IMR-90 (cell line): ENCODE measurements at regions not wholly inside any gene's neighbourhood (a gene's known extent, or its start where the extent isn't known, plus 50 kb on each side); places are given as distances from the start of the nearest gene placed in this dataset.

Experiments used
- ATAC-seq: fragments of 200-7000 bp; cut with Tn5 transposase; 2 replicates; pipeline ENCODE4 v1.9.1; 2020; ENCODE audit warnings: low read depth, mild to moderate bottlenecking, moderate library complexity
- BruUV-seq: library from RNA; stranded (reverse); fragments of 400-500 nt; replicated peaks from 2 replicates; lab custom pipeline; 2021; lab: Mats Ljungman, UMichigan
- CTCF ChIA-PET: fragments of 300-600 bp; formaldehyde crosslinking; extraction: SDS; loops from one replicate; lab custom pipeline; 2021; ENCODE audit warnings: antibody characterized with exemption; lab: Yijun Ruan, JAX
- POLR2A ChIA-PET: fragments of 300-600 bp; sonication (Branson Sonifier 250); formaldehyde crosslinking; loops from one replicate; lab custom pipeline; 2022; ENCODE audit warnings: antibody characterized with exemption; ENCODE audit not compliant: unreplicated experiment; lab: Charles Lee
- DNase-seq: peaks from one replicate; pipeline ENCODE4 v3.0.0; 2013
- H2AFZ ChIP-seq: replicated peaks from 2 replicates; pipeline ENCODE3; 2013; ENCODE audit warnings: low read length, mild to moderate bottlenecking; ENCODE audit not compliant: poor library complexity
- H2AK5ac ChIP-seq: 2 replicates; pipeline ENCODE4 v1.6.1; 2013; ENCODE audit warnings: low read depth, low read length, inconsistent platforms
- H2AK9ac ChIP-seq: replicated peaks from 2 replicates; pipeline ENCODE3; 2013; ENCODE audit warnings: mild to moderate bottlenecking, low read depth, low read length, moderate library complexity; ENCODE audit not compliant: poor library complexity
- H2BK120ac ChIP-seq: 2 replicates; pipeline ENCODE4 v1.6.1; 2013; ENCODE audit warnings: low read depth, low read length, inconsistent platforms
- H2BK15ac ChIP-seq: 3 replicates; pipeline ENCODE4 v1.6.1; 2013; ENCODE audit warnings: low read depth, low read length, inconsistent platforms
- H2BK20ac ChIP-seq: 2 replicates; pipeline ENCODE4 v1.6.1; 2013; ENCODE audit warnings: low read depth, mild to moderate bottlenecking, inconsistent platforms, low read length, moderate library complexity
- H2BK5ac ChIP-seq: 2 replicates; pipeline ENCODE4 v1.6.1; 2013; ENCODE audit warnings: mild to moderate bottlenecking, low read depth, low read length, inconsistent platforms; ENCODE audit not compliant: poor library complexity, severe bottlenecking
- H3K14ac ChIP-seq: replicated peaks from 2 replicates; pipeline ENCODE4 v1.6.1; 2013; ENCODE audit warnings: low read depth, low read length, inconsistent platforms
- H3K18ac ChIP-seq: 2 replicates; pipeline ENCODE4 v1.6.1; 2013; ENCODE audit warnings: low read depth, low read length, control low read depth
- H3K23ac ChIP-seq: 2 replicates; pipeline ENCODE4 v1.6.1; 2013; ENCODE audit warnings: low read depth, low read length, inconsistent platforms
- H3K27ac ChIP-seq: 2 replicates; pipeline ENCODE4 v1.5.1; 2013; ENCODE audit warnings: mild to moderate bottlenecking, control low read depth, low read length; ENCODE audit not compliant: insufficient read depth
- H3K27me3 ChIP-seq: 2 replicates; pipeline ENCODE4 v1.6.1; 2013; ENCODE audit warnings: low read length; ENCODE audit not compliant: control insufficient read depth, insufficient read depth
- H3K36me3 ChIP-seq: 2 replicates; pipeline ENCODE4 v1.6.1; 2013; ENCODE audit warnings: low read length, mixed read lengths; ENCODE audit not compliant: control insufficient read depth, insufficient read depth
- H3K4ac ChIP-seq: 2 replicates; pipeline ENCODE4 v1.6.1; 2013; ENCODE audit warnings: low read depth, low read length, inconsistent platforms
- H3K4me1 ChIP-seq: 2 replicates; pipeline ENCODE4 v1.6.1; 2013; ENCODE audit warnings: low read length, mixed read lengths; ENCODE audit not compliant: control insufficient read depth, insufficient read depth
- H3K4me2 ChIP-seq: 2 replicates; pipeline ENCODE4 v1.6.1; 2013; ENCODE audit warnings: low read depth, mild to moderate bottlenecking, control low read depth, low read length, moderate library complexity
- H3K4me3 ChIP-seq: 2 replicates; pipeline ENCODE4 v1.5.1; 2013; ENCODE audit warnings: low read depth, mild to moderate bottlenecking, control low read depth, low read length, moderate library complexity; ENCODE audit not compliant: insufficient read depth
- H3K56ac ChIP-seq: 2 replicates; pipeline ENCODE4 v1.6.1; 2013; ENCODE audit warnings: low read length, inconsistent platforms; ENCODE audit not compliant: insufficient read depth; ENCODE audit errors: extremely low read depth
- H3K79me1 ChIP-seq, 2 experiments: 2 replicates each; pipeline ENCODE4 v1.6.1; 2013; ENCODE audit warnings: low read length in 2 of 2, inconsistent platforms in 1 of 2, low read depth in 1 of 2
- H3K9ac ChIP-seq: 2 replicates; pipeline ENCODE4 v1.6.1; 2013; ENCODE audit warnings: low read depth, low read length, control low read depth
- H3K9me1 ChIP-seq: 2 replicates; pipeline ENCODE4 v1.6.1; 2013; ENCODE audit warnings: low read length, inconsistent platforms; ENCODE audit not compliant: insufficient read depth
- H3K9me3 ChIP-seq: 2 replicates; pipeline ENCODE4 v1.6.1; 2013; ENCODE audit warnings: low read length; ENCODE audit not compliant: control insufficient read depth, insufficient read depth
- H4K20me1 ChIP-seq: 2 replicates; pipeline ENCODE4 v1.6.1; 2013; ENCODE audit warnings: low read length, inconsistent platforms; ENCODE audit not compliant: insufficient read depth
- H4K5ac ChIP-seq: 2 replicates; pipeline ENCODE4 v1.6.1; 2013; ENCODE audit warnings: mild to moderate bottlenecking, low read depth, low read length, control low read depth
- H4K8ac ChIP-seq, 2 experiments: 2 replicates each; pipeline ENCODE4 v1.6.1; 2013; ENCODE audit warnings: low read depth in 2 of 2, low read length in 2 of 2, control low read depth in 1 of 2, inconsistent platforms in 1 of 2
- H4K91ac ChIP-seq: 2 replicates; pipeline ENCODE4 v1.6.1; 2013; ENCODE audit warnings: low read depth, low read length, inconsistent platforms; ENCODE audit not compliant: insufficient read depth
- CEBPB ChIP-seq: IDR thresholded peaks from 2 replicates; pipeline ENCODE4 v1.6.1; 2012; ENCODE audit warnings: low read depth, low read length, improper control_type of control experiment
- FOS ChIP-seq: fragments of 150-350 bp; IDR thresholded peaks from 2 replicates; pipeline ENCODE4 v1.6.1; 2016; ENCODE audit warnings: low read depth, low read length
- MAFK ChIP-seq: IDR thresholded peaks from 2 replicates; pipeline ENCODE4 v1.6.1; 2012; ENCODE audit warnings: low read depth, low read length, improper control_type of control experiment
- MAZ ChIP-seq: IDR thresholded peaks from 2 replicates; pipeline ENCODE4 v1.6.1; 2012; ENCODE audit warnings: low read depth, mild to moderate bottlenecking, low read length, improper control_type of control experiment, moderate library complexity, borderline replicate concordance
- WGBS, 2 experiments: methylation state at CpG; one replicate each; pipeline versions ENCODE4 v1.1.5 to v1.1.7; 2013; ENCODE audit warnings: missing lambda C conversion rate in 2 of 2; ENCODE audit not compliant: insufficient read length in 1 of 2; ENCODE audit errors: extremely low coverage in 2 of 2; 5-methylcytosine and 5-hydroxymethylcytosine counted together
- dilution Hi-C: fragments of 300-500 bp; cut with HindIII; formaldehyde crosslinking; loops from one replicate; pipeline ENCODE4 v1.14.3; 2018; ENCODE audit warnings: low sequenced_read_pairs; ENCODE audit not compliant: unreplicated experiment
- in situ Hi-C: fragments of 300-500 bp; cut with MboI; formaldehyde crosslinking; loops from 3 replicates; pipeline ENCODE4 v1.14.3; 2019; ENCODE audit warnings: low sequenced_read_pairs, inconsistent platforms, mixed read lengths
- intact Hi-C: fragments of 100-400 bp; cut with micrococcal nuclease; formaldehyde crosslinking; loops from 2 replicates; pipeline ENCODE4 v1.10.0; 2022

DNA sequence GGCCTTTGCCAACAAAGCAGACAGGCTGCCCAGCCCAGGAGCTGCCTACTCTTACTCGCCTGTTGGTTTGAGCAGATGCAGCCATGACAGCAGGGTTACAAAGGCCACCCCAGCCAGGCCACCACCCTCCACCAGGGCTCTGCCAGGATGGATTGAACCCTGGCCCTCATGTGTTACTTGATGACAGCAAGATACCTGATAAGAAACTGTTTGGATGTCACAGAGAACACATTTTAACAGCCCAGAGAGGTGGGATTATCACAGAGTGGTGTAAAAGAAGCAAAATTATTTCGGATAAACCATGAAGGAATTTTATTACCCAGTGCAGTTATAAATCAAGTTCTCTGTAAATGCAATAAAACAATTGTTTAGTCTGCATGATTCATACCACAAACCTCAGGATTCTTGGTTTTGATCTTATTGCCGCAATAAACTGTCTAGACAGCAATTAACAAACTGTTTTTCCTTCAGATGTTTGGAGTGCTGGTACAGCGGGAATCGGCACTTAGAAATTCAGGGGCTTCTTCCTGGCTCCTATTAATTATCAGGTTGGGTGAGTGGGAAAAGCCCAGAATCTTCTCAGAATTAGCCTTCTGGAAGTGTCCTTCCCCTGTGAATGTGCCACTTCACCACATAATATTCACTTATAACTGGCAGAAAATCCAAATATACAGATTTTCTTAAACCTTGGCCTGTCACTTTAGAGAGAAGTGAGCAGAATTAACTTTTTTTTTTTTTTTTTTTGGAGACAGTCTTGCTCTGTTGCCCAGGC lies 58.0 kb upstream of the SALL4 start:
- H2AK5ac ChIP-seq, result no peak overlapping the region
- H3K9ac ChIP-seq, result no peak overlapping the region
- no peak overlapping the region for H4K5ac ChIP-seq
- no peaks in the 10 kb centered on the region for H3K9me3 ChIP-seq
- H2BK120ac ChIP-seq, result no peak overlapping the region
- no peak overlapping the region for H3K4ac ChIP-seq
- no peaks in the 10 kb centered on the region for H3K79me1 ChIP-seq
- H3K4me2 ChIP-seq, result no peak overlapping the region
- no TSS peak for BruUV-seq
- H3K27ac ChIP-seq, result no peak overlapping the region
- H2BK5ac ChIP-seq, result no peak overlapping the region
- peaks cover 18% of the 10 kb centered on the region for H3K27me3 ChIP-seq
- H3K4me3 ChIP-seq, result no peak overlapping the region
- no peak overlapping the region for H2AK9ac ChIP-seq
- H3K36me3 ChIP-seq, result no peaks in the 10 kb centered on the region
- no peak overlapping the region for H2BK15ac ChIP-seq
- no peaks in the 10 kb centered on the region for H4K20me1 ChIP-seq
- no peak overlapping the region for H2BK20ac ChIP-seq
- H3K23ac ChIP-seq, result no peak overlapping the region
- intact Hi-C loops, result no loop called here
- H4K8ac ChIP-seq, result no peak overlapping the region
- H2AFZ ChIP-seq, result no peak overlapping the region
- TF ChIP-seq FOS (peak; percentile 62), MAFK (peak; percentile 62), CEBPB (peak; percentile 57; the same call in 1 of the 2 replicates), MAZ (no peak)
- no peaks in the 10 kb centered on the region for H3K4me1 ChIP-seq
- no CpG with 5 or more reads among the region's 5 CpGs for WGBS, 2 experiments
- POLR2A ChIA-PET, result no interaction called here
- ATAC-seq (peak; percentile 24; the same call in 1 of the 2 replicates), DNase-seq (peak; percentile 47)
- H4K91ac ChIP-seq, result no peak overlapping the region
- H3K56ac ChIP-seq, result no peak overlapping the region
- no peak overlapping the region for H3K18ac ChIP-seq
- no peaks in the 10 kb centered on the region for H3K9me1 ChIP-seq
- H3K14ac ChIP-seq, result no peak overlapping the region
- dilution Hi-C loops, result no loop called here
- in situ Hi-C loops, result no loop called here
- CTCF ChIA-PET, result interaction anchor here (0.6 kb wide), 1 partner anchor 9 kb away, joined by 4 read pairs; no protein-coding TSS in a partner anchor
